Activated CD8-positive, alpha-beta memory T cell treated with anti-CD3 and anti-CD28 coated beads, Interleukin-2, amount 10 ng/mL, durations not matched to agents 7 days and 5 days (primary cell): ENCODE measurements at regions not wholly inside any gene's neighbourhood (a gene's known extent, or its start where the extent isn't known, plus 50 kb on each side); places are given as distances from the start of the nearest gene placed in this dataset.

Experiments used
- ATAC-seq: fragments of 150-1000 bp; cut with Tn5 transposase; one replicate; pipeline ENCODE4 v1.10.0; 2021; ENCODE audit warnings: moderate library complexity
- CTCF ChIA-PET: fragments of 350-600 bp; sonication (Branson Sonifier 250); formaldehyde crosslinking; loops from one replicate; lab custom pipeline; 2021; ENCODE audit warnings: antibody characterized with exemption; lab: Charles Lee
- DNase-seq: peaks from one replicate; pipeline ENCODE4 v3.0.0-alpha.2; 2020
- H3K27ac Mint-ChIP-seq: one replicate; pipeline ENCODE4 v1.8.0; 2021; ENCODE audit warnings: mild to moderate bottlenecking, mixed read lengths
- H3K27me3 Mint-ChIP-seq: one replicate; pipeline ENCODE4 v1.8.0; 2021; ENCODE audit warnings: mixed read lengths
- H3K36me3 Mint-ChIP-seq: one replicate; pipeline ENCODE4 v1.8.0; 2021; ENCODE audit warnings: mild to moderate bottlenecking, mixed read lengths
- H3K4me1 Mint-ChIP-seq: one replicate; pipeline ENCODE4 v1.8.0; 2021; ENCODE audit warnings: mixed read lengths
- H3K4me3 Mint-ChIP-seq: one replicate; pipeline ENCODE4 v1.8.0; 2021; ENCODE audit warnings: mild to moderate bottlenecking, moderate library complexity, mixed read lengths
- H3K9me3 Mint-ChIP-seq: one replicate; pipeline ENCODE4 v1.8.0; 2022; ENCODE audit warnings: low read depth, mixed read lengths

- Mint-ChIP-seq H3K4me3 (no peak overlapping the region), H3K27ac (no peak overlapping the region), H3K36me3 (no peaks in the 10 kb centered on the region), H3K9me3 (no peaks in the 10 kb centered on the region), H3K4me1 (no peaks in the 10 kb centered on the region), H3K27me3 (peaks cover 21% of the 10 kb centered on the region)
- ATAC-seq (no peak), DNase-seq (no peak)
- CTCF ChIA-PET: no interaction called here
Measured at GRCh38 chr11:104583857-104584256, 314.4 kb downstream of the CASP12 start.

- ATAC-seq: no peak
- H3K27ac Mint-ChIP-seq: no peak overlapping the region
- CTCF ChIA-PET: no interaction called here
Measured at GRCh38 chr11:104582431-104582830, 315.8 kb downstream of the CASP12 start.

GRCh38 chr11:104581246-104581980 lies 316.8 kb downstream of the CASP12 start:
- Mint-ChIP-seq H3K27me3 (peaks cover 21% of the 10 kb centered on the region), H3K4me3 (no peak overlapping the region), H3K9me3 (no peaks in the 10 kb centered on the region), H3K27ac (no peak overlapping the region), H3K4me1 (no peaks in the 10 kb centered on the region), H3K36me3 (no peaks in the 10 kb centered on the region)
- CTCF ChIA-PET: no interaction called here
- ATAC-seq: no peak
- no peak for DNase-seq

More at GRCh38 chr11:104582431-104582830, 315.8 kb downstream of the CASP12 start:
- peaks cover 21% of the 10 kb centered on the region for H3K27me3 Mint-ChIP-seq
- no peak for DNase-seq
- H3K4me3 Mint-ChIP-seq: no peak overlapping the region
- H3K36me3 Mint-ChIP-seq: no peaks in the 10 kb centered on the region
- H3K9me3 Mint-ChIP-seq: no peaks in the 10 kb centered on the region
- H3K4me1 Mint-ChIP-seq: no peaks in the 10 kb centered on the region

GRCh38 chr11:104573441-104573990 lies 324.7 kb downstream of the CASP12 start:
- no peak overlapping the region for H3K27ac Mint-ChIP-seq
- H3K4me1 Mint-ChIP-seq: peaks cover 2% of the 10 kb centered on the region
- no peak for ATAC-seq
- H3K4me3 Mint-ChIP-seq: no peak overlapping the region
- peaks cover 2% of the 10 kb centered on the region for H3K9me3 Mint-ChIP-seq
- H3K36me3 Mint-ChIP-seq: peaks cover 2% of the 10 kb centered on the region
- CTCF ChIA-PET: no interaction called here
- H3K27me3 Mint-ChIP-seq: no peaks in the 10 kb centered on the region
- no peak for DNase-seq

- peaks cover 2% of the 10 kb centered on the region for H3K36me3 Mint-ChIP-seq
- peaks cover 2% of the 10 kb centered on the region for H3K9me3 Mint-ChIP-seq
- DNase-seq: no peak
- no peak for ATAC-seq
- no peak overlapping the region for H3K4me3 Mint-ChIP-seq
- CTCF ChIA-PET: no interaction called here
- H3K27ac Mint-ChIP-seq: no peak overlapping the region
- no peaks in the 10 kb centered on the region for H3K27me3 Mint-ChIP-seq
- H3K4me1 Mint-ChIP-seq: peaks cover 2% of the 10 kb centered on the region
Measured at GRCh38 chr11:104572279-104572678, 326.0 kb downstream of the CASP12 start.

GRCh38 chr11:104570078-104570701 lies 328.1 kb downstream of the CASP12 start:
- Mint-ChIP-seq H3K4me1 (peaks cover 5% of the 10 kb centered on the region), H3K4me3 (no peak overlapping the region), H3K27me3 (no peaks in the 10 kb centered on the region), H3K27ac (no peak overlapping the region), H3K9me3 (peaks cover 7% of the 10 kb centered on the region), H3K36me3 (peaks cover 4% of the 10 kb centered on the region)
- CTCF ChIA-PET: no interaction called here
- no peak for DNase-seq
- no peak for ATAC-seq

- Mint-ChIP-seq H3K36me3 (peaks cover 4% of the 10 kb centered on the region), H3K4me1 (peaks cover 5% of the 10 kb centered on the region), H3K9me3 (peaks cover 8% of the 10 kb centered on the region), H3K4me3 (no peak overlapping the region), H3K27me3 (no peaks in the 10 kb centered on the region), H3K27ac (no peak overlapping the region)
- ATAC-seq: no peak
- DNase-seq: no peak
- CTCF ChIA-PET: no interaction called here
Measured at GRCh38 chr11:104565583-104565961, 332.7 kb downstream of the CASP12 start.

GRCh38 chr11:104564921-104565582 lies 333.2 kb downstream of the CASP12 start:
- CTCF ChIA-PET: no interaction called here
- Mint-ChIP-seq H3K36me3 (peaks cover 4% of the 10 kb centered on the region), H3K4me1 (peaks cover 4% of the 10 kb centered on the region), H3K9me3 (peaks cover 8% of the 10 kb centered on the region), H3K27ac (no peak overlapping the region), H3K27me3 (no peaks in the 10 kb centered on the region), H3K4me3 (no peak overlapping the region)
- DNase-seq (no peak), ATAC-seq (no peak)

GRCh38 chr11:104556606-104557301 lies 341.5 kb downstream of the CASP12 start:
- no peak overlapping the region for H3K27ac Mint-ChIP-seq
- H3K9me3 Mint-ChIP-seq: no peaks in the 10 kb centered on the region
- no peaks in the 10 kb centered on the region for H3K36me3 Mint-ChIP-seq
- H3K4me1 Mint-ChIP-seq: peaks cover 8% of the 10 kb centered on the region
- H3K4me3 Mint-ChIP-seq: no peak overlapping the region
- peaks cover 16% of the 10 kb centered on the region for H3K27me3 Mint-ChIP-seq
- DNase-seq (no peak), ATAC-seq (no peak)
- CTCF ChIA-PET: interaction anchor here (0.6 kb wide), 1 partner anchor 20 kb away, joined by 3 read pairs; no protein-coding TSS in a partner anchor

- CTCF ChIA-PET: no interaction called here
- no peaks in the 10 kb centered on the region for H3K36me3 Mint-ChIP-seq
- no peaks in the 10 kb centered on the region for H3K9me3 Mint-ChIP-seq
- H3K27ac Mint-ChIP-seq: no peak overlapping the region
- DNase-seq (no peak), ATAC-seq (no peak)
- no peak overlapping the region for H3K4me3 Mint-ChIP-seq
- no peaks in the 10 kb centered on the region for H3K27me3 Mint-ChIP-seq
- H3K4me1 Mint-ChIP-seq: peaks cover 3% of the 10 kb centered on the region
Measured at GRCh38 chr11:104549019-104549418, 349.2 kb downstream of the CASP12 start.

- DNase-seq (no peak), ATAC-seq (no peak)
- Mint-ChIP-seq H3K9me3 (no peaks in the 10 kb centered on the region), H3K27me3 (no peaks in the 10 kb centered on the region), H3K4me3 (no peak overlapping the region), H3K27ac (no peak overlapping the region), H3K4me1 (peaks cover 3% of the 10 kb centered on the region), H3K36me3 (no peaks in the 10 kb centered on the region)
- CTCF ChIA-PET: no interaction called here
Measured at GRCh38 chr11:104547996-104548661, 350.1 kb downstream of the CASP12 start.

- DNase-seq (no peak), ATAC-seq (no peak)
- Mint-ChIP-seq H3K4me3 (no peak overlapping the region), H3K36me3 (no peaks in the 10 kb centered on the region), H3K9me3 (no peaks in the 10 kb centered on the region), H3K27ac (no peak overlapping the region), H3K4me1 (peaks cover 3% of the 10 kb centered on the region), H3K27me3 (no peaks in the 10 kb centered on the region)
- CTCF ChIA-PET: no interaction called here
Measured at GRCh38 chr11:104546501-104546900, 351.8 kb downstream of the CASP12 start.

GRCh38 chr11:104541701-104542100 lies 356.6 kb downstream of the CASP12 start:
- Mint-ChIP-seq H3K4me1 (no peaks in the 10 kb centered on the region), H3K9me3 (no peaks in the 10 kb centered on the region), H3K4me3 (no peak overlapping the region), H3K27ac (no peak overlapping the region), H3K36me3 (no peaks in the 10 kb centered on the region), H3K27me3 (no peaks in the 10 kb centered on the region)
- ATAC-seq: no peak
- DNase-seq: no peak
- CTCF ChIA-PET: no interaction called here
